GM13976 (cell line): ENCODE measurements at regions not wholly inside any gene's neighbourhood (a gene's known extent, or its start where the extent isn't known, plus 50 kb on each side); places are given as distances from the start of the nearest gene placed in this dataset.
"Not testable (repeated sequence)": the region's sequence is repeated elsewhere in the genome, so short reads cannot be mapped to it uniquely, and the experiment has no call there.

Experiments
- DNase-seq: peaks from one replicate; pipeline ENCODE4 v3.0.0; 2012; ENCODE audit warnings: low spot score
- CTCF ChIP-seq: IDR thresholded peaks from 2 replicates; pipeline ENCODE4 v1.5.1; 2012; ENCODE audit warnings: borderline replicate concordance, mild to moderate bottlenecking; ENCODE audit not compliant: insufficient read depth; ENCODE audit errors: extremely low read depth, missing control alignments, control extremely low read depth
- in situ Hi-C: fragments of 300-500 bp; cut with MboI; formaldehyde crosslinking; loops from one replicate; pipeline ENCODE4 v1.12.0; 2022; ENCODE audit warnings: low sequenced_read_pairs, mixed read lengths, inconsistent platforms; ENCODE audit not compliant: unreplicated experiment

- no peak for TF ChIP-seq CTCF
- no peak for DNase-seq
- in situ Hi-C loops: no loop called here
Measured at GRCh38 chr22:48404801-48405447, 1422.7 kb downstream of the BRD1 start.

DNA sequence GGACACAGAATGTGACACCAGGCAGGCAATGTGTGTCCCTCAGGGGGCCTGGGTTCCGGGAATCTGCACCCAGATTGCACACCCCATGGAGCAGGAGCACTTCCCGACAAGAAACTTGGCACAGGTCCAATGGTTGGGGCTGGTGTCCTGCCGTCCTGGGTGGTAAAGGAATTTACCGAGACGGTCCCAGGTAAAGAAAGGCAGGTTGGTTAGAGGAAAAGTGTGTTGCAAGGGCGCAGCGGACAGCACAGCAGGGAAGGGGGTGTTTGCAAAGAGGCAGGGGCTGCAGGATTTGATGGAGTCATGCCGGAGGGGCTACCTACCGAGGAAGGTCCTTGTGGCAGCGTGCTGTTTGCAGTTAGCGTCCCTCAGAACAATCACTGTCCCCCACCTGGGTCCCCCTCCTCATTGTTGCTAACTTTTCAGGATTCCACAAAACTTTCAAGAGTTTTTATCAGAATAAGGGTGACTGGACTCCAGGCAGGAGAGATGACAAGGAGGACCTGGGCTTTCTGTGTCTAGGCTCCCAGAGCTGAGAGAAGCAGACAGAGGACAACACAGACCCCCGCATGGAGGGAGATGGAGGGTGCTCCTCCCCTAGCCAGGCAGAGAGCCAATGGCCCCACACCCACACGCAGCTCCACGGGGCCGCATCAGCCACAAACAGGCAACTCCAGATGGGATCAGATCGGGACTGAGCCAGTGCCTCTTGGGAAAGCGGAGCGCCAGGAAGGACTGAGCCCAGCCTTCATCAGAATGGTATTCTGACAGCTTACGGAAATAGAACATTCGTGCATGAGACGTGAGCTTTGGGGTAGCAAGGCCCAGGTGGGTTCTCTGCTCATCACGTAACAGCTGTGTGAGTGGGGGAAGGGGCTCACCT lies 1423.9 kb downstream of the BRD1 start:
- in situ Hi-C loops: no loop called here
- no peak for TF ChIP-seq CTCF
- DNase-seq: no peak

GRCh38 chr22:48402591-48403031 lies 1425.1 kb downstream of the BRD1 start:
- TF ChIP-seq CTCF: no peak
- DNase-seq: no peak
- in situ Hi-C loops: no loop called here

GRCh38 chr22:48401523-48401922 lies 1426.2 kb downstream of the BRD1 start:
- not testable (repeated sequence) for DNase-seq

DNA sequence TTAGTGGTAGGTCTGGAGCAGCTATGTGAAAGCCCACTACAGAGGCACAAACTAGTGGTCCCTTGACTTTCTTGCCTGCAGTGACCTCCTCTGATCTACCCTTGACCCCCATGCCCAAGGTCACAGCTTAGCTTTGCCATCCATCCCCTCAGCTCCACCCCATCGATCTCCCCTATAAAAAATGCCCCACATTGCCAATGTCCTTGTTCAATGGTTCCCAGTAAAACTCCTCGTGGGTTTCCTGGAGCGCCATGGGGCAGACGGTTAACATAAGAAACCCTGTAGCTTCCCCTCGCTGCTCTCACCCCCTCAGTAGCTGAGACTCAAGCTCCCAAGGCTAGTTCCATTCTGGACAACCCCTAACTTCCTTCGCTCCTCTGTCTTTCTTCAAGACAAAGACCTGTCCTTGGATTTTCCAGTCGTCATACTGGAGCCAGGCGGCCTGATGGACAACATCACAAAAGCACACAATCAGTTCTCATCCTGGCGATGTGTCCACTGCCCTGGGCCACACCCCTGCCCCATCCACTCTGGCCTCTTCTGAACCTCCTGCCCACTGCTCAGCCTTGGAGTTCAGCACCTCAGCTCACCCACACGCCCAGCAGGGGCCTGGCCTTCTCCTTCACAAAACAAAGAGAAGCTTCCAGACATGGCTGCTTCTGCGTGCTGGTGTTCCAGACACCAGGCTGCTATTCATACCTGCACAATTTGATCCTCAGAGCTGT lies 1429.3 kb downstream of the BRD1 start:
- no peak for TF ChIP-seq CTCF
- in situ Hi-C loops: no loop called here
- no peak for DNase-seq

More at GRCh38 chr22:48401523-48401922, 1426.2 kb downstream of the BRD1 start:
- in situ Hi-C loops: not testable (repeated sequence)

DNA sequence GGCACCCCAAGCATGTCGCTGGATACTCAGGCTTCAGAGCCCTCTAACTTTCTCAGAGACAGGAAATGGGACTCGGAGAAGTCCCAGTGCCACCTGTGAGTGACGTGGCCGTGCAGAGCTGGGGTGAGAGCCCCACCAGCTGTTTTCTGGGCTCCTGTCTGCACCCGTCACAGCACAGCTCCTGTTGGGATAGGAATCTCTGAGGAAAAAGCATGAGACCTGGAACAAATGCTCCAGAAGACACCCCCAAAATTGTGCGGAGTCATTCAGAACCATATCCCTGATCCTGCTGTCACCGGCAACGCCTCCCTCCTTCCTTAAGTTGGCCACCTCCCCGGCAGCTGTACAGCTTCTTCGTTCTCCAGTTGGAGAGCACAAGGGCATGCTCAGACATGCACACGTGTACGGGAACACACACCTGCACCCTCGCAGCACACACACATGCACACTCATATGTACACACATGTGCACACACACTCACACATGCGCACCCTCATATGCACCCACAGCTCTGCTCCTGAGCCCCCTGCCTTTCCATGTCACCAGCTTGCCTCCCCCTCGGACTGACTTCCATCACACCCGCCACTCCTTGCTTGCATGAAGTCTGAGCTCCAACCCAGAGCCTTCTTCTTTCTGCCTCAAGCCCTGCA lies 1430.0 kb downstream of the BRD1 start:
- no peak for TF ChIP-seq CTCF
- no peak for DNase-seq
- in situ Hi-C loops: no loop called here
